ENCODE measurements at regions not wholly inside any gene's neighbourhood (a gene's known extent, or its start where the extent isn't known, plus 50 kb on each side); places are given as distances from the start of the nearest gene placed in this dataset.

- no peaks in the 10 kb centered on the region for H3F3A ChIP-seq (replicated peaks; ENCODE audit: insufficient read depth)
- no peaks in the 10 kb centered on the region for H3K36me3 ChIP-seq (replicated peaks in 1 of 2; ENCODE audit: control insufficient read depth in 1 of 2, insufficient read depth in 2 of 2, low read length in 1 of 2)
- POLR2A ChIA-PET: no interaction called here
- no peak overlapping the region for H2AFZ ChIP-seq (ENCODE audit: low read depth)
- TF ChIP-seq YY1 (IDR thresholded peaks at IDR 0.05; ENCODE audit: low read depth): no peak
- no peak for TF ChIP-seq RCOR1 (IDR thresholded peaks at IDR 0.05; ENCODE audit: low read length)
- no peak for TF ChIP-seq MXI1 (IDR thresholded peaks at IDR 0.05; ENCODE audit: low read depth, low read length)
- TF ChIP-seq, protein P1, sequence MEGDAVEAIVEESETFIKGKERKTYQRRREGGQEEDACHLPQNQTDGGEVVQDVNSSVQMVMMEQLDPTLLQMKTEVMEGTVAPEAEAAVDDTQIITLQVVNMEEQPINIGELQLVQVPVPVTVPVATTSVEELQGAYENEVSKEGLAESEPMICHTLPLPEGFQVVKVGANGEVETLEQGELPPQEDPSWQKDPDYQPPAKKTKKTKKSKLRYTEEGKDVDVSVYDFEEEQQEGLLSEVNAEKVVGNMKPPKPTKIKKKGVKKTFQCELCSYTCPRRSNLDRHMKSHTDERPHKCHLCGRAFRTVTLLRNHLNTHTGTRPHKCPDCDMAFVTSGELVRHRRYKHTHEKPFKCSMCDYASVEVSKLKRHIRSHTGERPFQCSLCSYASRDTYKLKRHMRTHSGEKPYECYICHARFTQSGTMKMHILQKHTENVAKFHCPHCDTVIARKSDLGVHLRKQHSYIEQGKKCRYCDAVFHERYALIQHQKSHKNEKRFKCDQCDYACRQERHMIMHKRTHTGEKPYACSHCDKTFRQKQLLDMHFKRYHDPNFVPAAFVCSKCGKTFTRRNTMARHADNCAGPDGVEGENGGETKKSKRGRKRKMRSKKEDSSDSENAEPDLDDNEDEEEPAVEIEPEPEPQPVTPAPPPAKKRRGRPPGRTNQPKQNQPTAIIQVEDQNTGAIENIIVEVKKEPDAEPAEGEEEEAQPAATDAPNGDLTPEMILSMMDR (IDR thresholded peaks at IDR 0.05): no peak
- TF ChIP-seq MAX (IDR thresholded peaks at IDR 0.05; ENCODE audit: low read depth): no peak
- TF ChIP-seq TAF1 (IDR thresholded peaks at IDR 0.05; ENCODE audit: borderline replicate concordance, low read depth, low read length): no peak
- TF ChIP-seq NFIC (IDR thresholded peaks at IDR 0.05; ENCODE audit: borderline replicate concordance): no peak
- no peak for TF ChIP-seq IRF3 (IDR thresholded peaks at IDR 0.05; ENCODE audit: low read depth, low read length)
- TF ChIP-seq PBX3 (IDR thresholded peaks at IDR 0.05): no peak
- no peak for TF ChIP-seq CHD2 (IDR thresholded peaks at IDR 0.05; ENCODE audit: low read length, partially characterized antibody)
- TF ChIP-seq GATA2 (CRISPR knock-in tag; IDR thresholded peaks at IDR 0.05): no peak
- TF ChIP-seq TEAD4 (IDR thresholded peaks at IDR 0.05; ENCODE audit: borderline replicate concordance, insufficient read depth): no peak
- TF ChIP-seq TCF12 (IDR thresholded peaks at IDR 0.05): no peak
- TF ChIP-seq JUND (IDR thresholded peaks at IDR 0.05): no peak
- no peak for TF ChIP-seq POLR2AphosphoS5 (IDR thresholded peaks at IDR 0.05; ENCODE audit: low read depth, low read length)
- no peak overlapping the region for H3K4me3 ChIP-seq (ENCODE audit: low read depth in 2 of 2, low read length in 1 of 2)
- H3K27me3 ChIP-seq (ENCODE audit: insufficient read depth): no peaks in the 10 kb centered on the region
- H3K79me2 ChIP-seq (ENCODE audit: insufficient read depth): no peaks in the 10 kb centered on the region
- no peaks in the 10 kb centered on the region for H4K20me1 ChIP-seq (ENCODE audit: insufficient read depth)
- no peak for DNase-seq
- no peak overlapping the region for H3K4me2 ChIP-seq
- no peak overlapping the region for H3K27ac ChIP-seq (ENCODE audit: low read depth in 2 of 2, low read length in 1 of 2)
- H3K9ac ChIP-seq: no peak overlapping the region
- CTCF ChIA-PET: no interaction called here
- H3K9me3 ChIP-seq: no peaks in the 10 kb centered on the region
- no peaks in the 10 kb centered on the region for H3K9me2 ChIP-seq
- no peaks in the 10 kb centered on the region for H3K4me1 ChIP-seq (ENCODE audit: control insufficient read depth in 1 of 2, insufficient read depth in 2 of 2, low read depth in 1 of 2, low read length in 1 of 2)
Observed at GRCh38 chr15:96181217-96181616, 149.3 kb upstream of the NR2F2 start.

GRCh38 chr15:96181873-96182301 is 148.6 kb upstream of the NR2F2 start:
- DNase-seq: no peak
- no peaks in the 10 kb centered on the region for H4K20me1 ChIP-seq (ENCODE audit: insufficient read depth)
- H3K4me3 ChIP-seq (ENCODE audit: low read depth in 2 of 2, low read length in 1 of 2): no peak overlapping the region
- TF ChIP-seq FOXJ3 (CRISPR knock-in tag; IDR thresholded peaks at IDR 0.05) (no peak), MEF2A (IDR thresholded peaks at IDR 0.05; ENCODE audit: borderline replicate concordance, low read depth) (no peak), JUND (IDR thresholded peaks at IDR 0.05) (no peak), TEAD4 (IDR thresholded peaks at IDR 0.05; ENCODE audit: borderline replicate concordance, insufficient read depth) (no peak), TCF12 (IDR thresholded peaks at IDR 0.05) (no peak), EP300 (IDR thresholded peaks at IDR 0.05; ENCODE audit: borderline replicate concordance in 1 of 2, low read depth in 1 of 2, low read length in 1 of 2) (no peak), RCOR1 (IDR thresholded peaks at IDR 0.05; ENCODE audit: low read length) (no peak), SMC3 (IDR thresholded peaks at IDR 0.05; ENCODE audit: low read depth, low read length) (no peak), RFX5 (IDR thresholded peaks at IDR 0.05; ENCODE audit: low read length) (no peak), RAD21 (IDR thresholded peaks at IDR 0.05; ENCODE audit: low read length) (no peak)
- TF ChIP-seq, protein P1 (IDR thresholded peaks at IDR 0.05): no peak
- H3K79me2 ChIP-seq (ENCODE audit: insufficient read depth): no peaks in the 10 kb centered on the region
- no peak overlapping the region for H2AFZ ChIP-seq (ENCODE audit: low read depth)
- ChIA-PET POLR2A (no interaction called here), CTCF (no interaction called here)
- H3K9me2 ChIP-seq: no peaks in the 10 kb centered on the region
- no peaks in the 10 kb centered on the region for H3K4me1 ChIP-seq (ENCODE audit: control insufficient read depth in 1 of 2, insufficient read depth in 2 of 2, low read depth in 1 of 2, low read length in 1 of 2)
- WGBS (ENCODE audit: low lambda C conversion rate): 27% methylated on average over 8 of the region's 8 CpGs
- H3K27ac ChIP-seq (ENCODE audit: low read depth in 2 of 2, low read length in 1 of 2): no peak overlapping the region
- no peaks in the 10 kb centered on the region for H3K9me3 ChIP-seq
- no peak overlapping the region for H3K4me2 ChIP-seq
- H3K36me3 ChIP-seq (replicated peaks in 1 of 2; ENCODE audit: control insufficient read depth in 1 of 2, insufficient read depth in 2 of 2, low read length in 1 of 2): no peaks in the 10 kb centered on the region
- no peaks in the 10 kb centered on the region for H3F3A ChIP-seq (replicated peaks; ENCODE audit: insufficient read depth)
- H3K27me3 ChIP-seq (ENCODE audit: insufficient read depth): no peaks in the 10 kb centered on the region
- H3K9ac ChIP-seq: no peak overlapping the region
